Aorta (tissue), 5 donors: ENCODE measurements at regions not wholly inside any gene's neighbourhood (a gene's known extent, or its start where the extent isn't known, plus 50 kb on each side); places are given as distances from the start of the nearest gene placed in this dataset.

Source experiments
- ATAC-seq: fragments of 200-7000 bp; cut with Tn5 transposase; one replicate; pipeline ENCODE4 v1.9.1; 2022; ENCODE audit warnings: moderate library complexity; ENCODE audit not compliant: low FRiP score
- DNase-seq, 2 donors: peaks; one replicate each; pipeline ENCODE4 v3.0.0-alpha.2; 2020
- H3K27ac ChIP-seq, 2 donors: one replicate each; pipeline ENCODE4 v1.5.1; 2013; ENCODE audit warnings: low read length in 2 of 2, mild to moderate bottlenecking in 2 of 2, moderate library complexity in 2 of 2, control low read depth in 1 of 2, inconsistent platforms in 1 of 2, low read depth in 1 of 2
- H3K27me3 ChIP-seq, 2 donors: one replicate each; pipeline ENCODE4 v1.6.1; 2013; ENCODE audit warnings: control low read depth in 1 of 2, low read length in 1 of 2, mild to moderate bottlenecking in 1 of 2, moderate library complexity in 1 of 2; ENCODE audit not compliant: insufficient read depth in 2 of 2, control insufficient read depth in 1 of 2
- H3K36me3 ChIP-seq, 2 donors: one replicate each; pipeline ENCODE4 v1.6.1; 2013; ENCODE audit warnings: control low read depth in 1 of 2, low read length in 1 of 2, mild to moderate bottlenecking in 1 of 2; ENCODE audit not compliant: insufficient read depth in 2 of 2, control insufficient read depth in 1 of 2
- H3K4me1 ChIP-seq, 2 donors: one replicate each; pipeline ENCODE4 v1.6.1; 2013; ENCODE audit warnings: low read length in 2 of 2, control low read depth in 1 of 2, mild to moderate bottlenecking in 1 of 2, moderate library complexity in 1 of 2; ENCODE audit not compliant: insufficient read depth in 2 of 2, control insufficient read depth in 1 of 2
- H3K4me3 ChIP-seq, 2 donors: one replicate each; pipeline ENCODE4 v1.5.1; 2013; ENCODE audit warnings: low read length in 2 of 2, control low read depth in 1 of 2, mild to moderate bottlenecking in 1 of 2
- H3K9me3 ChIP-seq: one replicate; pipeline ENCODE4 v1.6.1; 2013; ENCODE audit warnings: mild to moderate bottlenecking, low read length; ENCODE audit not compliant: control insufficient read depth
- WGBS, 2 donors: extraction: QIAGEN DNeasy Blood & Tissue Kit; methylation state at CpG; one replicate each; pipeline ENCODE4 v1.1.7; 2013; 5-methylcytosine and 5-hydroxymethylcytosine counted together
- intact Hi-C, 2 donors: fragments of 100-400 bp; cut with DNase I; formaldehyde crosslinking; loops; one replicate each; pipeline versions ENCODE4 v1.14.2 to v1.15.0; 2022
- donor health status: healthy with polysubstance abuse.
- donor health status: Bipolar disorder and iron deficiency.
- donor health status: DM: no; HTN: no; CAD: no.
- donor health status: DM: no; HTN: no; CAD: no.
- donor health status: DM: yes; HTN: yes; CAD: no.

DNA sequence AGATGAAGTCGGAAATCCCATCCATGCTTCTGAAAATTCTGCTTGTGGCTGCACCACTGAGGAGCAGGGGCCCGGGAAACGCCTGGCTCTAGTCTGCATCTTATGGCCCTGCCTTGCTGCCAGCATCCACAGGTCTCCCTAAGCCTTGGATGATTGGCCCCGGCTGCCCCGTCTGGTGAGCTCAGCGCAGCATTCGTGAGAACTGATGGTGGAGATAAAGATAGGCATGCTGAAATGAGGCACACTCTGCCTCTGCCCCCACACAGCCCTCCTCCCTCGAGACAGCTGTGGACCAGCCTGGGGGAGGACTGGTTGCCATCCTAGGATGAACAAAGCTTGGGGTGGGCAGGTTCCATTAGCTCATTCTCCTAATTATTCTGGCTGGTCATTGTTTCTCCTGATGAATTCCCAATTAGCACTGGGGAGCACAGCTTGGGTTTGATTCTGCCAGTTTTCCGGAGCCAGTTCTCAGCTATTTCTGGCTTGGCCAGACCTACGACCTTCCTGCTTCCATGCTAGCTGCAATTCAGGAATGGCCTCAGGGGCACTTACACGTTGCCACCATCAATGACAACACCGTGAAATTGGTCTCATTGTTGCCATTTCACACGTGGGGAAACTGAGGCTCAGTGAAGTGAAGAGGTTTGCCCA is 62.8 kb upstream of the CPEB4 start:
- DNase-seq (peak in 1 of 2 donors; percentile 61), ATAC-seq (no peak)
- Histone ChIP-seq H3K4me3 (no peak overlapping the region), H3K4me1 (no peaks in the 10 kb centered on the region), H3K36me3 (no peaks in the 10 kb centered on the region), H3K9me3 (no peaks in the 10 kb centered on the region), H3K27me3 (no peaks in the 10 kb centered on the region), H3K27ac (peak overlapping the region; percentile 63 to 79)
- WGBS, 2 donors = 10% methylated on average over 13 of the region's 13 CpGs
- intact Hi-C loops = loop anchor here in 1 of 2 donors (10.0 kb wide), 1 partner anchor 61 kb away; no protein-coding TSS in a partner anchor

DNA sequence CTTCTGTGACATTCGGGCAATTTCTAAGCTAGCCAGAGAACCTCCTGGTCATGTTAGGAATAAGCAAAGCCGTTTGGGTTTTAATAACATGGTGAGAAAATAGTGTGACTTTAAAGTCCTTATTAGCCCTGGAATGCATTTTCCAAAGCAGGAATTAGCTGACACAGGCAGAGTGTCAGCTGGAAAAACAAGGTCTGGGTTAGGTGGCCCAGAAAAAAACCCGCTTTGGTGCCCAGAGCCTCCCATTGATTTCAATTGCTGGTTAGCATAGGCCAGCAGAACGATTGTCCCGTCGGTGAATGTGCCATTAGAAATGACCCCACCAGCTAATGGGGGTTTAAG is 62.1 kb upstream of the CPEB4 start:
- Histone ChIP-seq H3K4me1 (no peaks in the 10 kb centered on the region), H3K36me3 (no peaks in the 10 kb centered on the region), H3K9me3 (no peaks in the 10 kb centered on the region), H3K27ac (peak overlapping the region in 1 of 2 donors; percentile 18), H3K4me3 (no peak overlapping the region), H3K27me3 (no peaks in the 10 kb centered on the region)
- intact Hi-C loops = loop anchor here in 1 of 2 donors (10.0 kb wide), 1 partner anchor 61 kb away; no protein-coding TSS in a partner anchor
- DNase-seq (no peak), ATAC-seq (no peak)
- 21 to 38% methylated on average over 6 of the region's 6 CpGs for WGBS, 2 donors

DNA sequence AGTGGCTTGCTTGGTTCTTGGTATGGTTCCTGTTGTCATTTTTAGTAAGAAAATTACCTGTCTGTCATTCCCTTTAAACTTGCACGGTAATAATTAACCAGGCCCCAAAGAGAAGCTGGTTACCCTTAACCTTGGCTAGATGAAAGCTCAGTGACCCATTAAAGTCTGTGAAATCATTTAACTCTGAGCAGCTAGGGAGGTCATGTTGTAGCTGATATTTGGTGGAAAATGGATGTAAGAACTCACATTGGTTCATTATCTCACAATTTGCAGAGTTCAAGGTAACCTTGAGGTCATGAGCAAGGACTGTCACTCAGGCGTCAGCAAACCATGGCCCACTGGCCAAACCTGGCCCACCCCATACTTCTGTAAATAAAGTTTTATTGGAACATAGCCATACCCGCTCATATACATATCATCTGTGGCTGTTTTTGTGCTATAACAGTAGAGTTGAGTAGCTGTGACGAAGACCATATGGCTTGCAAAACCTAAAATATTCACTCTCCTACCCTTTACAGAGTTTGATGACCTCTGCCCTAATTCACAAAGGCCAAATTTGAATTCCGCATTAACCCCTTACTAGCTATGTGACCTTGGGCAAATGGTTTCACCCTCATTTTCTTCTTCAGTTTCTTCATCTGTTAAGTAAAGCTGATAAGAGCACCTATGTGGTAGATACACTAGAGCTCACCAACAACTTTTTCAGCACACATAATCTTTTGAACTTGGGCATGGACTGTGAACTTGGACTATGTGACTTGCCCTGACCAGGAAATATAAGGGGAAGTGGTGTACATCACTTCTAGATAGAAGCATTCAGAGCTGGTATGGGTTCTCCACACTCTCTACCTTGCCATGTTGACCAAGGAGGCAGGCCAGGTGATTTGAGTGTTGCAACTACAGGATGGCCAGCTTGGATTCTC is 61.5 kb upstream of the CPEB4 start:
- Histone ChIP-seq H3K36me3 (no peaks in the 10 kb centered on the region), H3K9me3 (no peaks in the 10 kb centered on the region), H3K4me3 (no peak overlapping the region), H3K4me1 (no peaks in the 10 kb centered on the region), H3K27ac (peak overlapping the region in 1 of 2 donors; percentile 18), H3K27me3 (no peaks in the 10 kb centered on the region)
- intact Hi-C loops = loop anchor here in 1 of 2 donors (10.0 kb wide), 1 partner anchor 62 kb away; no protein-coding TSS in a partner anchor
- no peak for DNase-seq
- no peak for ATAC-seq
- WGBS, 2 donors = 89 to 94% methylated on average over 5 of the region's 5 CpGs

DNA sequence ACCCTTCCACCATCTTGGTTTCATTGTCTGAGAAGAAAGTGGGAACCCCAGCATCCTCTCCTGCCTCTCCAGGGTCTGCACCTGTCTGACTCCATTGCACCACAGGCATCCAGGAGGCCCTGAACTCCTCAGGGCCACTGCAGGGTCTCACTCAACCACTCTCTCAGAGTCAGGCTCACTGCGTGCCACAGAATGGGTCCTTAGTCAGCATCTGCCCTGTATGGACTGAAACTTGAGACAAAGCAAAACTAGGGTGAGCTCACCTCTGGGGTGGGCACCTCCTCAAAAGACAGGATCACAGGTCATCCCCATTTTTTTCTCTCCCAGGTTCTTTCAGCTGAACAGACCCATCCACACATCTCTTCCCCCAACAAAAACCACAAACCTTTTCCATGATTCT is 59.2 kb upstream of the CPEB4 start:
- H3K27ac ChIP-seq = no peak overlapping the region
- DNase-seq (no peak), ATAC-seq (no peak)
- intact Hi-C loops = loop anchor here in 1 of 2 donors (10.0 kb wide), 1 partner anchor 64 kb away; no protein-coding TSS in a partner anchor
- 98 to 100% methylated on average over 1 of the region's 1 CpG for WGBS, 2 donors
- no peaks in the 10 kb centered on the region for H3K4me1 ChIP-seq
- H3K27me3 ChIP-seq = no peaks in the 10 kb centered on the region
- no peaks in the 10 kb centered on the region for H3K9me3 ChIP-seq
- no peak overlapping the region for H3K4me3 ChIP-seq
- no peaks in the 10 kb centered on the region for H3K36me3 ChIP-seq

DNA sequence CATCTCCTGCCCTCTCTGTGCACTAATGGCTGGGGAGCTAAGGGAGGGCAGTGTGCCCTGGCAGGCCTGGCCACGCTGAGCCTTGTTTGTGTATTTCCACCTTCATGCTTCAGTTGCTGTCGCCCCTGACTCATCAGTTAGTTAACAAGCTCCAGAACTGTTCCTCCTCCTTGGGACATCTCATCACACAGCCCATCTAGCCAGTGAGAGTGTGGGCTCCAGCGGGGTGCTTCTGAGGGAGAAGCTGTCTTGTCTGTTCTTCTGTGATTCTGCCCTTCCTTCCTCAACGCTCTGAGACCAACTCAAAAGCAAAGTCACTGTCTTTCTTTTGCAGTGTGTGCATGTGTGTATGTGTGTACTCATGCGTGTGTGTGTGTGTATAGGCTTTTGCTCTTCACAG is 58.3 kb upstream of the CPEB4 start:
- Histone ChIP-seq H3K27ac (no peak overlapping the region), H3K27me3 (no peaks in the 10 kb centered on the region), H3K36me3 (no peaks in the 10 kb centered on the region), H3K4me3 (no peak overlapping the region), H3K4me1 (no peaks in the 10 kb centered on the region), H3K9me3 (no peaks in the 10 kb centered on the region)
- no peak for ATAC-seq
- no peak for DNase-seq
- WGBS, 2 donors = 92 to 93% methylated on average over 5 of the region's 5 CpGs
- intact Hi-C loops = loop anchor here (5.0 to 10.0 kb wide), 2 partner anchors 65 to 198 kb away; no protein-coding TSS in a partner anchor

DNA sequence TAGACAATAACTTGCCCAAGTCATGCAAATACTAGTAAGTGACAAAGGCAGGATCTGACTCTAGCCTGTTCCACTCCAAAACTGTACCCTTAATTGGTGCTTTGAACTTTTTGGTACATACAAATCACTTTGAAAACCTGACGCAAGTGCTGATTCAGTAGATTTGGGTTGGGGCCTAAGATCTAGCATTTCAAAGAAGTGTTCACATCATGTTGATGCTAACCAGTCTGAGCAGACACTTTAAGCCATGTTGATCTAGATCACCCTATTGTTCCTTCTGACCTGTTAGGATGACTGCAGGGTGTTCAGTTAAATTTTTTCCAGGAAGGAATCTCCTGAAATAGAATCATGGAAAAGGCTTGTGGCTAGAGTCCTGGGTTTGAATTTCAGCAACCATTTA is 57.7 kb upstream of the CPEB4 start:
- Histone ChIP-seq H3K27me3 (no peaks in the 10 kb centered on the region), H3K4me3 (no peak overlapping the region), H3K4me1 (no peaks in the 10 kb centered on the region), H3K27ac (no peak overlapping the region), H3K9me3 (no peaks in the 10 kb centered on the region), H3K36me3 (no peaks in the 10 kb centered on the region)
- WGBS, 2 donors = 89 to 92% methylated on average over 1 of the region's 1 CpG
- no peak for ATAC-seq
- intact Hi-C loops = loop anchor here in 1 of 2 donors (5.0 kb wide), 1 partner anchor 198 kb away; no protein-coding TSS in a partner anchor
- DNase-seq = no peak

DNA sequence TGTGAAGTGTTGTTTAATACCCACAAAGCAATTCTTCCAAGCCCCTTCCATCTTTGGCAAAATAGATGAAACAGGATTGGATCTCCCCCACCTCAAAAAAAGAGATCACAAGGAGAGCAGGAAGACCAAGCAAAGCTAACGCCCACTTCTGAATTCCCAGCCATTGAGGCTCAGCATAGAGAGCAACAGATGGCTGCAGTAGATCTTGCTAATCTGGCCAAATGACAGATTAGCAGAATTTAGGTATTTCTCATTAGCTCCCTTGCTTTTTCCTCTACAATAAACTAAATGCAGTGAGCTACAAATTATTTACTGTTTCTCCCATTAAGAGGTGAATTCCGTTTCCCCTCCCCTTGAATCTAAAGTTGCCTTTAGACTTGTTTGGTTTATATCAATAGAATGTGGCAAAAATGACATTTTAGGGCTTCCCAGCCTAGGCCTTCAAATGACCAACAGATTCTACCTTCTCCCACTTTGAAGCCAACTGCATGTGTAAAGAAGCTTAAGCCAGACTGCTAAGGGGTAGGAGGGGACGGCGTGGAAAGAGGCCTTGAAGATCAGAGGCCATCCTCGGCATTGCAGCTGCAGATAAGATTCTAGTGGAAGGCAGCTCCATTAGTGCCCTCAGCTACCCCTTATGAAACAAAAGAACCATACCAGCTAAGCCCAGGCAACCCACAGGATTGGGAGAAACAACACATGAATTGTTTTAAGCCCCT is 56.8 kb upstream of the CPEB4 start:
- 97 to 99% methylated on average over 5 of the region's 5 CpGs for WGBS, 2 donors
- DNase-seq (no peak), ATAC-seq (no peak)
- Histone ChIP-seq H3K27me3 (no peaks in the 10 kb centered on the region), H3K4me3 (no peak overlapping the region), H3K36me3 (no peaks in the 10 kb centered on the region), H3K4me1 (no peaks in the 10 kb centered on the region), H3K9me3 (no peaks in the 10 kb centered on the region), H3K27ac (no peak overlapping the region)
- intact Hi-C loops = loop anchor here in 1 of 2 donors (5.0 kb wide), 1 partner anchor 199 kb away; no protein-coding TSS in a partner anchor

DNA sequence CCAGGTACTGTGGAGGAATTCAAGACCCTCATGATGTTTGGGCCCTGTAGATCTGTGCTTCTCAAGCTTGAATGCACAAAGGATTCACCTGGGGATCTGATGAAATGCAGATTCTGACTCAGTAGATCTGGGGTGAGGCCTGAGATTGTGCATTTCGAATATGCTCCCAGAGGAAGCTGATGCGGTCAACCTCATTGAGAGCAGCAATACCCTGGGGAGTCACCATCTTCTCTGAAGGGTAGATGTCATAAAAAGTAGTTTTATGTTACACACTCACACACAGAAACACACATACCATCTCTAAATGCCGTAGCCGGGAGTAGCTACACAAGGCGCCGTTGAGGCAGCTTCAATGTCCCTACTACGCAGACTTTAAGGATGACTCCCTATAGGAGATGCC is 55.8 kb upstream of the CPEB4 start:
- ATAC-seq (no peak), DNase-seq (no peak)
- no peaks in the 10 kb centered on the region for H3K27me3 ChIP-seq
- no peak overlapping the region for H3K4me3 ChIP-seq
- intact Hi-C loops = loop anchor here in 1 of 2 donors (5.0 kb wide), 1 partner anchor 200 kb away; no protein-coding TSS in a partner anchor
- no peaks in the 10 kb centered on the region for H3K4me1 ChIP-seq
- no peaks in the 10 kb centered on the region for H3K9me3 ChIP-seq
- 96 to 98% methylated on average over 7 of the region's 7 CpGs for WGBS, 2 donors
- no peak overlapping the region for H3K27ac ChIP-seq
- H3K36me3 ChIP-seq = no peaks in the 10 kb centered on the region
